Ovary (tissue), 7 donors: ENCODE measurements at regions not wholly inside any gene's neighbourhood (a gene's known extent, or its start where the extent isn't known, plus 50 kb on each side); places are given as distances from the start of the nearest gene placed in this dataset.

Source experiments
- DNase-seq, 5 donors: peaks; one replicate each; pipeline ENCODE4 v3.0.0-alpha.2; 2019 to 2020
- H3K27ac ChIP-seq, 2 donors: fragments of 200-600 bp; one replicate each; pipeline versions ENCODE4 v1.5.1 to v1.8.0; 2019 to 2022
- H3K27me3 ChIP-seq: fragments of 200-600 bp; one replicate; pipeline ENCODE4 v1.8.0; 2022
- H3K36me3 ChIP-seq: fragments of 200-600 bp; sonication (generic); one replicate; pipeline ENCODE4 v1.5.1; 2019
- H3K4me1 ChIP-seq: one replicate; pipeline ENCODE4 v1.8.1; 2013; ENCODE audit warnings: mild to moderate bottlenecking, moderate library complexity; ENCODE audit not compliant: insufficient read depth
- H3K4me3 ChIP-seq: fragments of 200-600 bp; sonication (generic); one replicate; pipeline ENCODE4 v1.5.1; 2017
- H3K9me3 ChIP-seq, 2 donors: fragments of 200-600 bp in 1 of 2; sonication (generic) in 1 of 2; one replicate each; pipeline versions ENCODE4 v1.5.1 to v1.8.1; 2013 to 2019; ENCODE audit warnings: mild to moderate bottlenecking in 1 of 2, moderate library complexity in 1 of 2
- CTCF ChIP-seq, 3 donors: fragments of 450-650 bp in 2 of 3; fragments of 200-600 bp in 1 of 3; IDR thresholded peaks; one replicate each; pipeline versions ENCODE4 v1.5.1 to v1.8.0; 2016 to 2022; ENCODE audit warnings: antibody characterized with exemption in 3 of 3, mild to moderate bottlenecking in 1 of 3
- EP300 ChIP-seq: sonication (generic); formaldehyde crosslinking; IDR thresholded peaks from one replicate; pipeline ENCODE4 v1.6.1; 2017; ENCODE audit warnings: antibody characterized with exemption
- POLR2A ChIP-seq: fragments of 450-650 bp; IDR thresholded peaks from one replicate; pipeline ENCODE4 v1.6.1; 2017; ENCODE audit warnings: antibody characterized with exemption, mild to moderate bottlenecking, moderate library complexity
- WGBS, 3 donors: extraction: QIAGEN DNeasy Blood & Tissue Kit in 1 of 3; methylation state at CpG; one replicate each; pipeline versions ENCODE4 v1.1.5 to v1.1.7; 2013 to 2017; 5-methylcytosine and 5-hydroxymethylcytosine counted together
- intact Hi-C, 4 donors: fragments of 100-400 bp; cut with DNase I; formaldehyde crosslinking; loops; one replicate each; pipeline versions ENCODE4 v1.11.0 to v1.15.1; 2022 to 2023
- donor health status: DM: no; HTN: no; CAD: no; lungs with moderate emphysema.
- donor health status: DM: no; HTN: no; CAD: no.
- donor health status: Bipolar disorder and iron deficiency.
- donor health status: DM: no; HTN: no; CAD: no.
- donor health status: DM: yes; HTN: yes; CAD: no.

DNA sequence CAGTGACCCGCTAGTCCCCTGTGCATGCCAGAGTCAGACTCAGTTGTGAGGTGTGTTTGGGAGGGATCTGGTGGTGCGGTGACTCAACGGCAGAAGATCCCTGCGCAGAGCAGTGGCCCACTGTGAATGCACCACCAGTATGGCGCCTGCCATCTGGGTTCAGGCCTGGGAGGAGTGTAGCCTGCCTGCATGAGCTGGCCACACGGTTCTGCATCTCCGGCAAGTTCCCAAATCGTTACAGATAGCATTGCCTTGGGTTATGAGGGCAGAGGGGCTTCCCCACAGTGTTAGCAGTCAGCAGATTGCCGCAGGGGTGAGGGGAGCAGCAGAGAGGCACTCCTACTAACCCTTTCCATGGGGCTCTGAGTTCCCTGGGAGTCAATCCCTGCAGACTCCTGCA, 629.6 kb downstream of the TLL1 start:
- Histone ChIP-seq H3K36me3 (no peaks in the 10 kb centered on the region), H3K9me3 (no peaks in the 10 kb centered on the region), H3K4me1 (no peaks in the 10 kb centered on the region), H3K27ac (no peak overlapping the region), H3K27me3 (no peaks in the 10 kb centered on the region), H3K4me3 (no peak overlapping the region)
- no peak for TF ChIP-seq EP300
- TF ChIP-seq CTCF (IDR thresholded peaks at IDR 0.05) = no peak
- TF ChIP-seq POLR2A = no peak
- intact Hi-C loops = no loop called here
- WGBS, 3 donors = 86 to 96% (median 90%) methylated on average over 9 of the region's 9 CpGs
- no peak for DNase-seq

DNA sequence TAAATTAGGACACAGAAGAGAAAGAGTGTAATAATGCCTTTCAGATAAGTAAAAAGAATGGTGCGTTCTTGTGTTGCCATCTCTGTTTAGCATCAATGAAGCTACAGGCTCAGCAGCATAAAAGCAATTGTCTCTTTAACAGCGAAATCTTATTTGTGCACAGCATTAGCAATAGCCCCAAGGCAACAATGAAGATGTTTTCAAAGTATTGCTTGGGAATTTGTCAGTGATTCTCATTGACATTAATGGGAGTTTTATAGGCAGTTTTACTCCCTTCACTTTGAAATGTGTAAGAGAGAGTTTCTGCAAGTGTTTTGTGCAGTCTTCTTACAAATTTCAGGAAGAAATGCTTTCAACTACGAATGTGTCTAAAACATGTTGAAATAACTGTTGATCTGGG, 633.0 kb downstream of the TLL1 start:
- no peaks in the 10 kb centered on the region for H3K4me1 ChIP-seq
- intact Hi-C loops = no loop called here
- H3K27me3 ChIP-seq = no peaks in the 10 kb centered on the region
- H3K9me3 ChIP-seq = no peaks in the 10 kb centered on the region
- no peak overlapping the region for H3K27ac ChIP-seq
- WGBS, 3 donors = 82 to 84% (median 84%) methylated on average over 3 of the region's 3 CpGs
- TF ChIP-seq CTCF (IDR thresholded peaks at IDR 0.05) = no peak
- TF ChIP-seq POLR2A = no peak
- TF ChIP-seq EP300 = no peak
- no peak for DNase-seq
- H3K4me3 ChIP-seq = no peak overlapping the region
- no peaks in the 10 kb centered on the region for H3K36me3 ChIP-seq

DNA sequence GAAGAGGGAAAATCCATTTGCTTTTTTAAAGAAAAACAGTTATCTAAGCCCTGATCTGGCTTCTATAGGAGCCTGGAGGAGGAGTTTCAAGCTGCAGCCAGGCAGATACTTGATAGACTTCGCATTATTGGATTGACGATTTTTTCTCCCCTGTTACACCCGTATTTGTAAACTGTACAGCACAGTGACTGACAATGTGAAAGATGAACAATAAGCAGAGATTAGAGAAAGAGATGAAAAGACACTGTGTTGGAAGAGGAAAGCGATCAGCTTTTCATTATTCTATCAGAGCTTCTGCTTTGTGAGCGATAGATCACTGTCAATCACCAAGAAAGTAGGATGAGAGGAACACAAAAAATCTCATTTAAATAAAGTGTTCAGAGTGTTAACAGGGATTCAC, 639.2 kb downstream of the TLL1 start:
- no peak overlapping the region for H3K27ac ChIP-seq
- 86 to 91% (median 87%) methylated on average over 5 of the region's 5 CpGs for WGBS, 3 donors
- no peak overlapping the region for H3K4me3 ChIP-seq
- no peaks in the 10 kb centered on the region for H3K4me1 ChIP-seq
- H3K9me3 ChIP-seq = no peaks in the 10 kb centered on the region
- no peak for DNase-seq
- intact Hi-C loops = no loop called here
- no peak for TF ChIP-seq CTCF (IDR thresholded peaks at IDR 0.05)
- no peak for TF ChIP-seq POLR2A
- no peak for TF ChIP-seq EP300
- no peaks in the 10 kb centered on the region for H3K27me3 ChIP-seq
- no peaks in the 10 kb centered on the region for H3K36me3 ChIP-seq

DNA sequence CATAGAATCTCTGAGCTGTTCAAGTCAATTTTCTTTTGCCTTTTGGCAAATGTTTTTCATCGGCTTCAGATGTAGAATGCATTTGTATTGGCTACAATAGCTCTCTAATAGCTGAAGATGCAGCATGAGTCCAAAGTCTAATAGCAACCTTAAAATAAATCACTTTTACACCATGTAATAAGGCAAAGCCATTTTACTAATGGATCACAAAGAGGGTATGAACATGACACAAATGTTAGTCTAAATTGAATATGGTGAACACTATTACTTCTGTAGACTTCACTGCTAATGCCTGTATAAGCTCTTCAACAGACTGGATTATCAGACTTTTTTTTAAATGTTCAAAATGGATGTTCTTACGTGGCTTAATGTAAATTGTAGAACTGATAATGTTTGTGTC, 645.3 kb downstream of the TLL1 start:
- H3K4me1 ChIP-seq = no peaks in the 10 kb centered on the region
- 84 to 88% (median 86%) methylated on average over 2 of the region's 2 CpGs for WGBS, 3 donors
- TF ChIP-seq POLR2A (no peak), CTCF (IDR thresholded peaks at IDR 0.05) (no peak), EP300 (no peak)
- H3K27ac ChIP-seq = no peak overlapping the region
- no peak for DNase-seq
- H3K9me3 ChIP-seq = no peaks in the 10 kb centered on the region
- H3K36me3 ChIP-seq = no peaks in the 10 kb centered on the region
- intact Hi-C loops = no loop called here
- H3K27me3 ChIP-seq = no peaks in the 10 kb centered on the region
- H3K4me3 ChIP-seq = no peak overlapping the region

- Histone ChIP-seq H3K36me3 (no peaks in the 10 kb centered on the region), H3K4me1 (no peaks in the 10 kb centered on the region), H3K9me3 (no peaks in the 10 kb centered on the region), H3K4me3 (no peak overlapping the region), H3K27ac (no peak overlapping the region), H3K27me3 (no peaks in the 10 kb centered on the region)
- 54 to 56% (median 55%) methylated on average over 3 of the region's 3 CpGs for WGBS, 3 donors
- no peak for TF ChIP-seq POLR2A
- TF ChIP-seq EP300 = no peak
- no peak for TF ChIP-seq CTCF (IDR thresholded peaks at IDR 0.05)
- no peak for DNase-seq
- intact Hi-C loops = no loop called here
Measured at GRCh38 chr4:166518776-166519175, 645.7 kb downstream of the TLL1 start.
